ENCODE measurements at regions not wholly inside any gene's neighbourhood (a gene's known extent, or its start where the extent isn't known, plus 50 kb on each side); places are given as distances from the start of the nearest gene placed in this dataset.

DNA sequence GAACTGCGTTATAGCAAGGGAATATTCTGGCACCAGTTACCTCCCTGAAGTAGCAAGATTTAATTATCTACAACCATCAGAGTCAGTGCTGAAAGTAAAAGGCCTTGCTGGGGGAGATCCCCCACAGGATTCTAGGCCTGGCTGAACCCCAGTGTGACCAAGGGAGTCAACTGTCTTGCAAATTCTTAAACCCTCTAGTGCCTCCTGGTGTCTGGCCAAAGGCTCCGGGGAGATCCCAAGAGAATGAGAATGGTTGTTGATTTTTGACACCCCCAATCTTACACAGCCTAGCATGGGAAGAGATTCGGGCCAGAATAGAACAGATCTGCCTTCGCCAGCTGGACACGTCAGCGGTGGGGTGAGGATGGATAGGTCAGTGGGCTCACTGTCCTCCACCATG is 179.4 kb downstream of the ERMARD start:
- intact Hi-C loops (cut with DNase I): no loop called here
- Histone ChIP-seq H3K4me3 (no peak overlapping the region), H3K27ac (no peak overlapping the region), H3K9me3 (no peaks in the 10 kb centered on the region), H3K4me1 (peaks cover 0 to 24% (median 9%) of the 10 kb centered on the region in 3 donors), H3K36me3 (no peaks in the 10 kb centered on the region), H3K27me3 (peaks cover 0 to 9% (median 0%) of the 10 kb centered on the region in 4 donors)
- 85 to 92% methylated on average over 6 of the region's 6 CpGs for WGBS, 2 donors
- TF ChIP-seq, protein P1, sequence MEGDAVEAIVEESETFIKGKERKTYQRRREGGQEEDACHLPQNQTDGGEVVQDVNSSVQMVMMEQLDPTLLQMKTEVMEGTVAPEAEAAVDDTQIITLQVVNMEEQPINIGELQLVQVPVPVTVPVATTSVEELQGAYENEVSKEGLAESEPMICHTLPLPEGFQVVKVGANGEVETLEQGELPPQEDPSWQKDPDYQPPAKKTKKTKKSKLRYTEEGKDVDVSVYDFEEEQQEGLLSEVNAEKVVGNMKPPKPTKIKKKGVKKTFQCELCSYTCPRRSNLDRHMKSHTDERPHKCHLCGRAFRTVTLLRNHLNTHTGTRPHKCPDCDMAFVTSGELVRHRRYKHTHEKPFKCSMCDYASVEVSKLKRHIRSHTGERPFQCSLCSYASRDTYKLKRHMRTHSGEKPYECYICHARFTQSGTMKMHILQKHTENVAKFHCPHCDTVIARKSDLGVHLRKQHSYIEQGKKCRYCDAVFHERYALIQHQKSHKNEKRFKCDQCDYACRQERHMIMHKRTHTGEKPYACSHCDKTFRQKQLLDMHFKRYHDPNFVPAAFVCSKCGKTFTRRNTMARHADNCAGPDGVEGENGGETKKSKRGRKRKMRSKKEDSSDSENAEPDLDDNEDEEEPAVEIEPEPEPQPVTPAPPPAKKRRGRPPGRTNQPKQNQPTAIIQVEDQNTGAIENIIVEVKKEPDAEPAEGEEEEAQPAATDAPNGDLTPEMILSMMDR (IDR thresholded peaks at IDR 0.05): peak in 1 of 6 experiments; percentile 17
- TF ChIP-seq POLR2A (IDR thresholded peaks at IDR 0.05): no peak
- no peak for DNase-seq

DNA sequence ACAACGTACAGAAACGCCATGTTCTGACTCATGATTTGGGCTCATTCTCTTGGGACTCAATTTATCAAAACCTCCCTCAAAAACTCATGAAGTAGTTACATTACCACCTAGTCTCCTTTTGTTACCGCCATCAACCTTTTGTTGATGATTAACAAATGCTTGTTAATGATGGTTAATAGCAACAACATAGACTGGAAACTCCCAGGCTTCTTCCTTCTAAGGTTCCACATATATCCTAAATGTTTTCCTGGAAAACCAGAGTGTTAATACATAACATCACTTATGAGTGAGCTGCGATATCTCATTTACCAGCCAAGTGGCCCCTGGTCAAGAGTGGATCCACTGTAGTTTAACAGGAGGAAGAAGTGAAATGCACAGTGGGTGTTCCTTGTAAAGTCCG is 176.3 kb downstream of the ERMARD start:
- Histone ChIP-seq H3K36me3 (no peaks in the 10 kb centered on the region), H3K9me3 (no peaks in the 10 kb centered on the region), H3K4me3 (no peak overlapping the region), H3K27me3 (peaks cover 0 to 9% (median 0%) of the 10 kb centered on the region in 4 donors), H3K4me1 (no peaks in the 10 kb centered on the region), H3K27ac (no peak overlapping the region)
- no peak for DNase-seq
- TF ChIP-seq, protein P1 (IDR thresholded peaks at IDR 0.05): no peak
- TF ChIP-seq POLR2A (IDR thresholded peaks at IDR 0.05): no peak
- 68 to 85% methylated on average over 5 of the region's 5 CpGs for WGBS, 2 donors
- intact Hi-C loops (cut with DNase I): no loop called here

DNA sequence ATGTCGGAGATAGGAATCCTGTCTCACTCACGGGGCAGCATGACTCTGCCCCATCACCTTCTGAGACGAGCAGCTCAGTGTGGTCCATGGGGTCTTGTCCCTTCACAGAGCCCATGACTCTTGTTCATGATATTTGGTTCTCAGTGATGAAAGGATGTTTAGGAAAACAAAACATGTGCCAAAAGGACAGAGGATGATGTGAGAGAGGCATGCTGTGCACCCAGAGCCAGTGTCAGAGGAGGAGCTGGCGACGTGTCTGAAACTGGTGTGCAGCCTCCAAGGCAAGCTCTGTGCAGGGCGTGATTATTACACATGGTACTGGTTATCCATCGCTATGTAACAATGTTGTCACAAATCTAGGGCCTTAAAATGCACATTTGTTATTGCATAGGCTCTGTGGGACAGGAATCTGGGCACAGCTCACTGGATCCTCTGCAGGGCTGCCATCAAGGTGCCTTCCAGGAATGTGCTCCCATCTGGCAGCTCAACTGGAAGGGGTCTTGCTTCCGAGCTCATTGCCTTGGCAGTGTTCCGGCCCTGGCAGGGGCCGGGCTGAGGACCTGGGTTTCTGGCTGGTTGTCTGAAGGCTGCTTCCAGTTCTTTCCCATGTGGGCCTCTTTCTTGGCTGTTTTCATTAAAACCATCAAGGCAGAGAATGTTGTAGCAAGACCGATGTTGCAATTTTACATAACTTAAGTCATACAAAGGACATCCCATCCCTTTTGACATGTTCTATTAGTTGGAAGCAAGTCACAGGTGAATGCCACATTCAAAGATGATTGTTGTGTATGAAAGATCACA is 175.4 kb downstream of the ERMARD start:
- WGBS, 2 donors: 79 to 86% methylated on average over 8 to 9 of the region's 11 CpGs
- Histone ChIP-seq H3K27ac (peak overlapping the region in 2 of 4 donors; percentile 14 to 25), H3K36me3 (no peaks in the 10 kb centered on the region), H3K27me3 (peaks cover 0 to 9% (median 0%) of the 10 kb centered on the region in 4 donors), H3K9me3 (no peaks in the 10 kb centered on the region), H3K4me3 (no peak overlapping the region), H3K4me1 (no peaks in the 10 kb centered on the region)
- intact Hi-C loops (cut with DNase I): no loop called here
- DNase-seq: no peak
- no peak for TF ChIP-seq POLR2A (IDR thresholded peaks at IDR 0.05)
- TF ChIP-seq, protein P1 (IDR thresholded peaks at IDR 0.05): no peak

DNA sequence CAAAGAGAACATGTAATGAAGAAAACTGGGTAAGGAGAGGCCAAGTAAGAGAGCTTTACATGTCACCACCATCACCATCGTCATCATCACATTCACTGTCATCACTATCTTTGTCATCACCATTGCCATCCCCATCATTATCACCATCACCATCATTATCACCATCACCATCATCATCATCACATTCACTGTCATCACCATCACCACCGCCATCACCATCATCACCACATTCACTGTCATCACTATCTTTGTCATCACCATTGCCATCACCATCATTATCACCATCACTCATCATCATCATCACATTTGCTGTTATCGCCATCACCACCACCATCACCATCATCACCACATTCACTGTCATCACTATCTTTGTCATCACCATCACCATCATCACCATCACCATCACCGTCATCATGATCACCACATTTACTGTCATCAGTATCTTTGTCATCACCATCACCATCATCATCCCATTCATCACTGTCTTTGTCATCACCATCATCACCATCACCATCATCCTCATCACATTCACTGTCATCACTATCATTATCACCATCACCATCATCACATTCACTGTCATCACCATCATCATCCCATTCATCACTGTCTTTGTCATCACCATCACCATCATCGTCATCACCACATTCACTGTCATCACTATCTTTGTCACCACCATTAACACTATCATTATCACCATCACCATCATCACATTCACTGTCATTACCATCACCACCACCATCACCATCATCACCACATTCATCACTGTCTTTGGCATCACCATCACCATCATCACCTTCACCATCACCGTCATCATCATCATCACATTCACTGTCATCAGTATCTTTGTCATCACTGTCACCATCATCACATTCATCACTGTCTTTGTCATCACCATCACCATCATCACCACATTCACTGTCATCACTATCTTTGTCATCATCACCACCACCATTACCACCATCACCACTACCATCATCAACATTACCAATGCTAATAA is 172.3 kb downstream of the ERMARD start:
- Histone ChIP-seq H3K27ac (no peak overlapping the region), H3K4me3 (no peak overlapping the region), H3K4me1 (no peaks in the 10 kb centered on the region), H3K36me3 (no peaks in the 10 kb centered on the region), H3K9me3 (no peaks in the 10 kb centered on the region), H3K27me3 (peaks cover 0 to 16% (median 0%) of the 10 kb centered on the region in 4 donors)
- intact Hi-C loops (cut with DNase I): no loop called here
- no peak for DNase-seq
- TF ChIP-seq, protein P1 (IDR thresholded peaks at IDR 0.05): no peak
- no peak for TF ChIP-seq POLR2A (IDR thresholded peaks at IDR 0.05)
- WGBS, 2 donors: 83 to 89% methylated on average over 6 of the region's 6 CpGs
